Omental fat pad (tissue), 3 donors: ENCODE measurements at regions not wholly inside any gene's neighbourhood (a gene's known extent, or its start where the extent isn't known, plus 50 kb on each side); places are given as distances from the start of the nearest gene placed in this dataset.

Source experiments
- ATAC-seq: fragments of 150-250 bp; one replicate; pipeline ENCODE4 v1.9.1; 2016; ENCODE audit warnings: mild to moderate bottlenecking, moderate library complexity; ENCODE audit not compliant: low FRiP score
- DNase-seq: peaks from one replicate; pipeline ENCODE4 v3.0.0-alpha.2; 2019; ENCODE audit warnings: low spot score
- CTCF ChIP-seq, 3 donors: fragments of 450-650 bp; IDR thresholded peaks; one replicate each; pipeline ENCODE4 v1.5.1; 2016 to 2017; ENCODE audit warnings: antibody characterized with exemption in 3 of 3, mild to moderate bottlenecking in 3 of 3, moderate library complexity in 2 of 3

- no peak for DNase-seq
- no peak for TF ChIP-seq CTCF (IDR thresholded peaks at IDR 0.05)
- ATAC-seq, result no peak
Observed at GRCh38 chr9:13847270-13847669, 466.7 kb downstream of the NFIB start.

GRCh38 chr9:13845460-13845859, 468.5 kb downstream of the NFIB start:
- no peak for TF ChIP-seq CTCF (IDR thresholded peaks at IDR 0.05)
- no peak for ATAC-seq

GRCh38 chr9:13841746-13842462, 472.0 kb downstream of the NFIB start:
- DNase-seq, result no peak
- ATAC-seq, result no peak
- no peak for TF ChIP-seq CTCF (IDR thresholded peaks at IDR 0.05)

More at GRCh38 chr9:13845460-13845859, 468.5 kb downstream of the NFIB start:
- no peak for DNase-seq

GRCh38 chr9:13832446-13832845, 481.5 kb downstream of the NFIB start:
- no peak for TF ChIP-seq CTCF (IDR thresholded peaks at IDR 0.05)
- DNase-seq, result no peak
- no peak for ATAC-seq

- no peak for TF ChIP-seq CTCF (IDR thresholded peaks at IDR 0.05)
- ATAC-seq (no peak), DNase-seq (no peak)
Observed at GRCh38 chr9:13823026-13823425, 490.9 kb downstream of the NFIB start.

- DNase-seq (no peak), ATAC-seq (no peak)
- no peak for TF ChIP-seq CTCF (IDR thresholded peaks at IDR 0.05)
Observed at GRCh38 chr9:13817754-13818278, 496.1 kb downstream of the NFIB start.

- DNase-seq (no peak), ATAC-seq (no peak)
- no peak for TF ChIP-seq CTCF (IDR thresholded peaks at IDR 0.05)
Observed at GRCh38 chr9:13816837-13817236, 497.1 kb downstream of the NFIB start.
